ENCODE measurements at regions not wholly inside any gene's neighbourhood (a gene's known extent, or its start where the extent isn't known, plus 50 kb on each side); places are given as distances from the start of the nearest gene placed in this dataset.

- Histone ChIP-seq H2AK5ac (ENCODE audit: low read depth, low read length) (no peak overlapping the region), H3K4me3 (ENCODE audit: extremely low read depth in 1 of 4, insufficient read depth in 2 of 4, low read depth in 3 of 4, low read length in 4 of 4) (no peak overlapping the region), H2BK120ac (replicated peaks; ENCODE audit: low read depth, low read length) (no peak overlapping the region), H3K9ac (replicated peaks in 1 of 4; ENCODE audit: extremely low read depth in 1 of 4, low read depth in 3 of 4, low read length in 3 of 4) (no peak overlapping the region), H3K79me2 (ENCODE audit: control insufficient read depth in 1 of 2, insufficient read depth in 2 of 2, low read length in 2 of 2) (no peaks in the 10 kb centered on the region), H3K9me3 (ENCODE audit: insufficient read depth in 2 of 2, low read depth in 1 of 2, low read length in 1 of 2) (no peaks in the 10 kb centered on the region), H4K20me1 (replicated peaks in 1 of 2; ENCODE audit: control insufficient read depth in 1 of 2, insufficient read depth in 2 of 2, low read length in 2 of 2) (no peaks in the 10 kb centered on the region), H2BK20ac (ENCODE audit: low read length) (no peak overlapping the region), H3K4ac (replicated peaks; ENCODE audit: insufficient read length, low read depth, low read length) (no peak overlapping the region), H3K18ac (ENCODE audit: extremely low read depth, low read length) (no peak overlapping the region), H3K4me1 (replicated peaks in 1 of 4; ENCODE audit: control insufficient read depth in 3 of 4, insufficient read depth in 4 of 4, low read length in 3 of 4) (no peaks in the 10 kb centered on the region; a peak in 2 of 7 replicates), H4K91ac (replicated peaks; ENCODE audit: insufficient read length, low read length) (no peak overlapping the region), H3K36me3 (ENCODE audit: control insufficient read depth in 2 of 4, insufficient read depth in 4 of 4, low read length in 3 of 4) (no peaks in the 10 kb centered on the region), H3K27ac (ENCODE audit: low read depth, low read length) (no peak overlapping the region), H4K5ac (ENCODE audit: insufficient read length, low read depth, low read length) (no peak overlapping the region), H4K8ac (ENCODE audit: extremely low read depth, insufficient read depth, low read length) (no peak overlapping the region), H3K56ac (replicated peaks; ENCODE audit: insufficient read length, low read depth, low read length) (no peak overlapping the region), H2AFZ (ENCODE audit: low read length) (no peak overlapping the region), H3K23me2 (ENCODE audit: low read depth, low read length) (no peaks in the 10 kb centered on the region), H3K4me2 (ENCODE audit: insufficient read depth in 1 of 2, low read depth in 2 of 2, low read length in 2 of 2) (no peak overlapping the region), H3K27me3 (replicated peaks in 1 of 4; ENCODE audit: control insufficient read depth in 3 of 4, extremely low read depth in 1 of 4, insufficient read depth in 3 of 4, low read length in 3 of 4) (no peaks in the 10 kb centered on the region), H3K23ac (ENCODE audit: insufficient read length) (no peak overlapping the region), H2BK15ac (ENCODE audit: low read length) (no peak overlapping the region), H2BK5ac (ENCODE audit: low read depth, low read length) (no peak overlapping the region), H2BK12ac (ENCODE audit: low read depth, low read length) (no peak overlapping the region), H3K79me1 (ENCODE audit: low read depth, low read length) (no peaks in the 10 kb centered on the region), H3K14ac (ENCODE audit: insufficient read length) (no peak overlapping the region)
- POLR2A ChIA-PET (ENCODE audit: partially characterized antibody): no interaction called here
- TF ChIP-seq, protein P1, sequence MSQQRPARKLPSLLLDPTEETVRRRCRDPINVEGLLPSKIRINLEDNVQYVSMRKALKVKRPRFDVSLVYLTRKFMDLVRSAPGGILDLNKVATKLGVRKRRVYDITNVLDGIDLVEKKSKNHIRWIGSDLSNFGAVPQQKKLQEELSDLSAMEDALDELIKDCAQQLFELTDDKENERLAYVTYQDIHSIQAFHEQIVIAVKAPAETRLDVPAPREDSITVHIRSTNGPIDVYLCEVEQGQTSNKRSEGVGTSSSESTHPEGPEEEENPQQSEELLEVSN (IDR thresholded peaks at IDR 0.05): no peak
- no peak for TF ChIP-seq RXRA (IDR thresholded peaks at IDR 0.05; ENCODE audit: insufficient read depth, low read depth, low read length)
- no peak for TF ChIP-seq NANOG (IDR thresholded peaks at IDR 0.05; ENCODE audit: insufficient read depth, low read depth, low read length, poor library complexity, severe bottlenecking)
- TF ChIP-seq, protein P2, sequence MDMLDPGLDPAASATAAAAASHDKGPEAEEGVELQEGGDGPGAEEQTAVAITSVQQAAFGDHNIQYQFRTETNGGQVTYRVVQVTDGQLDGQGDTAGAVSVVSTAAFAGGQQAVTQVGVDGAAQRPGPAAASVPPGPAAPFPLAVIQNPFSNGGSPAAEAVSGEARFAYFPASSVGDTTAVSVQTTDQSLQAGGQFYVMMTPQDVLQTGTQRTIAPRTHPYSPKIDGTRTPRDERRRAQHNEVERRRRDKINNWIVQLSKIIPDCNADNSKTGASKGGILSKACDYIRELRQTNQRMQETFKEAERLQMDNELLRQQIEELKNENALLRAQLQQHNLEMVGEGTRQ (IDR thresholded peaks at IDR 0.05; ENCODE audit: low read length): no peak
- no peak for TF ChIP-seq TAF7 (optimal IDR thresholded peaks at IDR 0.05; ENCODE audit: borderline replicate concordance, low read depth, low read length)
- TF ChIP-seq TEAD4 (IDR thresholded peaks at IDR 0.05; ENCODE audit: low read depth, low read length): no peak
- no peak for TF ChIP-seq BACH1 (IDR thresholded peaks at IDR 0.05; ENCODE audit: low read length)
- TF ChIP-seq CREB1 (IDR thresholded peaks at IDR 0.05): no peak
- no peak for TF ChIP-seq FOSL1 (IDR thresholded peaks at IDR 0.05; ENCODE audit: insufficient read depth, low read depth, low read length)
- FAIRE-seq (no peak), DNase-seq (ENCODE audit: low read depth in 1 of 2, low spot score in 2 of 2) (no peak)
- WGBS, 2 experiments (ENCODE audit: extremely low coverage in 1 of 2, insufficient coverage in 1 of 2, insufficient read length in 1 of 2, insufficient replicate concordance in 2 of 2, low coverage in 1 of 2, low lambda C conversion rate in 2 of 2, missing lambda C conversion rate in 1 of 2): 87% methylated on average over 8 of the region's 8 CpGs; no CpG with 5 or more reads in 1 of the 2 experiments
- CTCF ChIA-PET (ENCODE audit: partially characterized antibody): interaction anchor here (0.7 to 2.0 kb wide), 4 partner anchors 26 to 189 kb away, joined by 3 to 5 read pairs (median 4); no protein-coding TSS in a partner anchor
Observed at GRCh38 chr14:100474196-100474595, 113.0 kb downstream of the BEGAIN start.

Measured in H1 (cell line).